Omental fat pad (tissue), 3 donors: ENCODE measurements at regions not wholly inside any gene's neighbourhood (a gene's known extent, or its start where the extent isn't known, plus 50 kb on each side); places are given as distances from the start of the nearest gene placed in this dataset.

Source experiments
- ATAC-seq: fragments of 150-250 bp; one replicate; pipeline ENCODE4 v1.9.1; 2016; ENCODE audit warnings: mild to moderate bottlenecking, moderate library complexity; ENCODE audit not compliant: low FRiP score
- DNase-seq: peaks from one replicate; pipeline ENCODE4 v3.0.0-alpha.2; 2019; ENCODE audit warnings: low spot score
- CTCF ChIP-seq, 3 donors: fragments of 450-650 bp; IDR thresholded peaks; one replicate each; pipeline ENCODE4 v1.5.1; 2016 to 2017; ENCODE audit warnings: antibody characterized with exemption in 3 of 3, mild to moderate bottlenecking in 3 of 3, moderate library complexity in 2 of 3

- no peak for DNase-seq
- no peak for TF ChIP-seq CTCF (IDR thresholded peaks at IDR 0.05)
- no peak for ATAC-seq
Measured at GRCh38 chr2:57156231-57156924, 890.2 kb upstream of the VRK2 start.

- no peak for TF ChIP-seq CTCF (IDR thresholded peaks at IDR 0.05)
- ATAC-seq (no peak), DNase-seq (no peak)
Measured at GRCh38 chr2:57160976-57161375, 885.6 kb upstream of the VRK2 start.

- no peak for ATAC-seq
- TF ChIP-seq CTCF (IDR thresholded peaks at IDR 0.05): no peak
- DNase-seq: no peak
Measured at GRCh38 chr2:57177176-57177575, 869.4 kb upstream of the VRK2 start.

GRCh38 chr2:57180042-57180567, 866.5 kb upstream of the VRK2 start:
- TF ChIP-seq CTCF (IDR thresholded peaks at IDR 0.05): no peak
- ATAC-seq (no peak), DNase-seq (no peak)

- DNase-seq (no peak), ATAC-seq (no peak)
- no peak for TF ChIP-seq CTCF (IDR thresholded peaks at IDR 0.05)
Measured at GRCh38 chr2:57180678-57181077, 865.9 kb upstream of the VRK2 start.

GRCh38 chr2:57181315-57182038, 865.1 kb upstream of the VRK2 start:
- DNase-seq (no peak), ATAC-seq (no peak)
- no peak for TF ChIP-seq CTCF (IDR thresholded peaks at IDR 0.05)

GRCh38 chr2:57182916-57183315, 863.7 kb upstream of the VRK2 start:
- DNase-seq (no peak), ATAC-seq (no peak)
- no peak for TF ChIP-seq CTCF (IDR thresholded peaks at IDR 0.05)
